Calu3 (cell line): ENCODE measurements at regions not wholly inside any gene's neighbourhood (a gene's known extent, or its start where the extent isn't known, plus 50 kb on each side); places are given as distances from the start of the nearest gene placed in this dataset.

Experiments used
- BruUV-seq: library from RNA; stranded (reverse); fragments of 400-500 nt; replicated peaks from 2 replicates; lab custom pipeline; 2021; lab: Mats Ljungman, UMichigan
- CTCF ChIA-PET: fragments of 300-600 bp; sonication (Branson Sonifier 250); formaldehyde crosslinking; loops from one replicate; lab custom pipeline; 2022; ENCODE audit warnings: antibody characterized with exemption; lab: Charles Lee
- DNase-seq: peaks from one replicate; pipeline ENCODE4 v3.0.0; 2022
- H3K27ac Mint-ChIP-seq: one replicate; pipeline ENCODE4 v1.8.0; 2022; ENCODE audit warnings: mixed read lengths; ENCODE audit not compliant: unreplicated experiment
- H3K27me3 Mint-ChIP-seq: one replicate; pipeline ENCODE4 v1.8.0; 2022; ENCODE audit warnings: mixed read lengths; ENCODE audit not compliant: unreplicated experiment
- H3K36me3 Mint-ChIP-seq: one replicate; pipeline ENCODE4 v1.8.0; 2022; ENCODE audit warnings: mild to moderate bottlenecking, moderate library complexity, mixed read lengths; ENCODE audit not compliant: insufficient read depth, unreplicated experiment
- H3K4me1 Mint-ChIP-seq: one replicate; pipeline ENCODE4 v1.8.0; 2022; ENCODE audit warnings: mild to moderate bottlenecking, low read depth, mixed read lengths; ENCODE audit not compliant: unreplicated experiment
- H3K4me3 Mint-ChIP-seq: one replicate; pipeline ENCODE4 v1.8.0; 2022; ENCODE audit warnings: mild to moderate bottlenecking, low read depth, moderate library complexity, mixed read lengths; ENCODE audit not compliant: unreplicated experiment
- H3K9me3 Mint-ChIP-seq: one replicate; pipeline ENCODE4 v1.8.0; 2022; ENCODE audit warnings: low read depth, mixed read lengths; ENCODE audit not compliant: unreplicated experiment
- intact Hi-C: fragments of 100-400 bp; cut with micrococcal nuclease; formaldehyde crosslinking; loops from one replicate; pipeline ENCODE4 v1.10.0; 2022; ENCODE audit not compliant: unreplicated experiment
- TF ChIP-seq, protein P1 (sequence below): fragments of 200-600 bp; IDR thresholded peaks from one replicate; pipeline ENCODE4 v1.8.0; 2022; ENCODE audit warnings: antibody characterized with exemption; ENCODE audit not compliant: unreplicated experiment

DNA sequence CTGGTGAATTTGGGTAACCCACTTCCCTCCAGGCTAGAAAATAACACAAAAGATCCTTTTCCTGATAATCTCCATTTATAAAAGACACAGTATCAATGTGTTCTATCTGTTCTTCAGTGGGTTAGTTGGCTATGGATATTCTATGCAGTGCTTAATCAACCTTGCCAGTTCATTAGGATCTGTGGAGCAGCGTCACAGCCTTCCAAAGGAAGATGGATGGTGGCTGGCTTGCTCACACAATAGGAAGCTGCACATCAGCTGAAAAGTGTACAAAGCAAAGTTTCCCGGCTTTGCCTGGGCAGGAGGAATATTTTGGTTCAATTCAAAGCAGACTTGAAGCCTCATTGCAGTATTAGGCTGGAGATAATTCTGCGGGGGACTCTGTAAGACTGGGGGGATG is 70.3 kb upstream of the CA10 start:
- DNase-seq, result no peak
- Mint-ChIP-seq H3K4me1 (no peaks in the 10 kb centered on the region), H3K27ac (no peak overlapping the region), H3K27me3 (no peaks in the 10 kb centered on the region), H3K36me3 (no peaks in the 10 kb centered on the region), H3K4me3 (no peak overlapping the region), H3K9me3 (no peaks in the 10 kb centered on the region)
- TF ChIP-seq, protein P1, sequence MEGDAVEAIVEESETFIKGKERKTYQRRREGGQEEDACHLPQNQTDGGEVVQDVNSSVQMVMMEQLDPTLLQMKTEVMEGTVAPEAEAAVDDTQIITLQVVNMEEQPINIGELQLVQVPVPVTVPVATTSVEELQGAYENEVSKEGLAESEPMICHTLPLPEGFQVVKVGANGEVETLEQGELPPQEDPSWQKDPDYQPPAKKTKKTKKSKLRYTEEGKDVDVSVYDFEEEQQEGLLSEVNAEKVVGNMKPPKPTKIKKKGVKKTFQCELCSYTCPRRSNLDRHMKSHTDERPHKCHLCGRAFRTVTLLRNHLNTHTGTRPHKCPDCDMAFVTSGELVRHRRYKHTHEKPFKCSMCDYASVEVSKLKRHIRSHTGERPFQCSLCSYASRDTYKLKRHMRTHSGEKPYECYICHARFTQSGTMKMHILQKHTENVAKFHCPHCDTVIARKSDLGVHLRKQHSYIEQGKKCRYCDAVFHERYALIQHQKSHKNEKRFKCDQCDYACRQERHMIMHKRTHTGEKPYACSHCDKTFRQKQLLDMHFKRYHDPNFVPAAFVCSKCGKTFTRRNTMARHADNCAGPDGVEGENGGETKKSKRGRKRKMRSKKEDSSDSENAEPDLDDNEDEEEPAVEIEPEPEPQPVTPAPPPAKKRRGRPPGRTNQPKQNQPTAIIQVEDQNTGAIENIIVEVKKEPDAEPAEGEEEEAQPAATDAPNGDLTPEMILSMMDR, result no peak
- no TSS peak for BruUV-seq
- CTCF ChIA-PET, result no interaction called here
- intact Hi-C loops, result no loop called here

DNA sequence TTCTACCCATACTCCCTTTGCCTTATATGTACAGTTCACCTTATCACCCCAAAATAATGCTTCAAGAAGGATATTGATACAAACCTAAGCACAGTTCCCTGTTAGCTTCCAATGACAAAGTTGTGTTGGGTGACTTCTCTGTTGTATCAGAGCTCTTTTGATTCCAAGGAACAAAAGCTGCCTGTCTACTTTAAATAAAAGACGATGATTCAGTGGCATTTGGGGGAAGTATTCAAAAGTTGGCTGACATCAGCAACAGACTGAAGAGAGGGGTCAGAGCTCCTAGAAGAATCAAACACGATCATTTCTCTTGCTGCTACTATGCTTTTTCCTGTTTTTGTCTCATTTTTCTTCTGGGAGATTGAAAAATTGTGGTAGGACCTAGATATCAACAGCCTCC is 69.4 kb upstream of the CA10 start:
- no peaks in the 10 kb centered on the region for H3K27me3 Mint-ChIP-seq
- TF ChIP-seq, protein P1, result no peak
- no peak overlapping the region for H3K4me3 Mint-ChIP-seq
- H3K9me3 Mint-ChIP-seq, result no peaks in the 10 kb centered on the region
- BruUV-seq, result no TSS peak
- no peak for DNase-seq
- CTCF ChIA-PET, result no interaction called here
- H3K27ac Mint-ChIP-seq, result no peak overlapping the region
- intact Hi-C loops, result no loop called here
- H3K4me1 Mint-ChIP-seq, result no peaks in the 10 kb centered on the region
- H3K36me3 Mint-ChIP-seq, result no peaks in the 10 kb centered on the region

DNA sequence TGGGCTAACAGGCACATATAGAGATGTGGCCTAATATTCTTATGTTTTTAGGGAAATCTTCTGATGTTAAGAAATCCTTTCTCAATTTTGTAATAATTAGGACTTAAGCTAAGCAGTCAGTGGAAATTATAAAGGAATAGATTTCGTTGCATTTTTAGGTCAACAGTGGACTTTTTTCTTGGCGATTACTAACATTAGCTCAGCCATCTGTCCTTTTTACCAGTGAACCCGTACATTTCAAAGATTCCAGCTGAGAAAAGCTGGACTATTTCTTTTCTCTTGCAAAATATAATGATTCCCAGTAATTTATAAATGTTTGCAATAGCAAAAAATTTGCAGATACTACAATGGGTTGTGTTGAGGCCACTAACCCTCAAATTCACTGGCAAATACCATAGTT is 54.9 kb upstream of the CA10 start:
- CTCF ChIA-PET, result no interaction called here
- no peaks in the 10 kb centered on the region for H3K27me3 Mint-ChIP-seq
- H3K4me1 Mint-ChIP-seq, result peaks cover 13% of the 10 kb centered on the region
- H3K4me3 Mint-ChIP-seq, result no peak overlapping the region
- H3K27ac Mint-ChIP-seq, result no peak overlapping the region
- peaks cover 5% of the 10 kb centered on the region for H3K9me3 Mint-ChIP-seq
- intact Hi-C loops, result no loop called here
- no peaks in the 10 kb centered on the region for H3K36me3 Mint-ChIP-seq
- no TSS peak for BruUV-seq
- TF ChIP-seq, protein P1, result no peak
- DNase-seq, result no peak

DNA sequence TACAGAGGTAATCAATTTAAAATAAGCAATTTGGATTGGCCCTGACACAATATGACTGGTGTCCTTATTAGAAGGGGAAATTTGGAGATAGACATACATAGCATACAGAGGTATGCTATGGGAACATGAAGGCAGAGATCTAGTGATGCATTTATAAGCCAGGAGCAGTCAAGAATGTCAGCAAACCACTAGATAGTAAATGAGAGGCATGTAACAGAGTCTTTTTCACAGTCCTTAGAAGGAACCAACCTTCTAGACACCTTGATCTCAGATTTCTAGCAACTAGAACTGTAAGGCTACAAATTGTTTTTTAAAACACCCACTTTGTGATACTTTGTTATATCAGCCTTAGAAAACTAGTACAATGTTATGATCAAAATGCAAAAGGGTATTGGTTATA is 54.3 kb upstream of the CA10 start:
- CTCF ChIA-PET, result no interaction called here
- no TSS peak for BruUV-seq
- no peak for DNase-seq
- TF ChIP-seq, protein P1, result no peak
- H3K9me3 Mint-ChIP-seq, result peaks cover 5% of the 10 kb centered on the region
- H3K27me3 Mint-ChIP-seq, result no peaks in the 10 kb centered on the region
- H3K36me3 Mint-ChIP-seq, result no peaks in the 10 kb centered on the region
- intact Hi-C loops, result no loop called here
- H3K4me1 Mint-ChIP-seq, result peaks cover 13% of the 10 kb centered on the region
- no peak overlapping the region for H3K27ac Mint-ChIP-seq
- H3K4me3 Mint-ChIP-seq, result no peak overlapping the region
